ENCODE measurements at regions not wholly inside any gene's neighbourhood (a gene's known extent, or its start where the extent isn't known, plus 50 kb on each side); places are given as distances from the start of the nearest gene placed in this dataset.

GRCh38 chr14:38786921-38787320, 316.1 kb downstream of the SEC23A start:
- no peak for TF ChIP-seq CTCF (IDR thresholded peaks at IDR 0.05; ENCODE audit: insufficient read depth, low read length, poor library complexity, severe bottlenecking)
- H3K4me3 ChIP-seq (replicated peaks; ENCODE audit: low read depth, low read length), result no peak overlapping the region
- no peak for DNase-seq (ENCODE audit: extremely low read depth, insufficient read length)

GRCh38 chr14:38777401-38777800, 325.6 kb downstream of the SEC23A start:
- no peak for DNase-seq (ENCODE audit: extremely low read depth, insufficient read length)
- no peaks in the 10 kb centered on the region for H3K36me3 ChIP-seq (ENCODE audit: control insufficient read depth, insufficient read depth, low read length)
- no peak overlapping the region for H3K4me3 ChIP-seq (replicated peaks; ENCODE audit: low read depth, low read length)
- H3K27me3 ChIP-seq (replicated peaks; ENCODE audit: control insufficient read depth, insufficient read depth, low read length), result no peaks in the 10 kb centered on the region
- no peak for TF ChIP-seq CTCF (IDR thresholded peaks at IDR 0.05; ENCODE audit: insufficient read depth, low read length, poor library complexity, severe bottlenecking)

More at GRCh38 chr14:38786921-38787320, 316.1 kb downstream of the SEC23A start:
- Histone ChIP-seq H3K36me3 (ENCODE audit: control insufficient read depth, insufficient read depth, low read length) (no peaks in the 10 kb centered on the region), H3K27me3 (replicated peaks; ENCODE audit: control insufficient read depth, insufficient read depth, low read length) (no peaks in the 10 kb centered on the region)

GRCh38 chr14:38775986-38776385, 327.0 kb downstream of the SEC23A start:
- no peak for TF ChIP-seq CTCF (IDR thresholded peaks at IDR 0.05; ENCODE audit: insufficient read depth, low read length, poor library complexity, severe bottlenecking)
- Histone ChIP-seq H3K4me3 (replicated peaks; ENCODE audit: low read depth, low read length) (no peak overlapping the region), H3K27me3 (replicated peaks; ENCODE audit: control insufficient read depth, insufficient read depth, low read length) (no peaks in the 10 kb centered on the region), H3K36me3 (ENCODE audit: control insufficient read depth, insufficient read depth, low read length) (no peaks in the 10 kb centered on the region)
- DNase-seq (ENCODE audit: extremely low read depth, insufficient read length), result no peak

- DNase-seq (ENCODE audit: extremely low read depth, insufficient read length), result no peak
- Histone ChIP-seq H3K36me3 (ENCODE audit: control insufficient read depth, insufficient read depth, low read length) (no peaks in the 10 kb centered on the region), H3K27me3 (replicated peaks; ENCODE audit: control insufficient read depth, insufficient read depth, low read length) (no peaks in the 10 kb centered on the region), H3K4me3 (replicated peaks; ENCODE audit: low read depth, low read length) (no peak overlapping the region)
- TF ChIP-seq CTCF (IDR thresholded peaks at IDR 0.05; ENCODE audit: insufficient read depth, low read length, poor library complexity, severe bottlenecking), result no peak
Measured at GRCh38 chr14:38774162-38774561, 328.9 kb downstream of the SEC23A start.

GRCh38 chr14:38770251-38770650, 332.8 kb downstream of the SEC23A start:
- no peak overlapping the region for H3K4me3 ChIP-seq (replicated peaks; ENCODE audit: low read depth, low read length)
- no peak for TF ChIP-seq CTCF (IDR thresholded peaks at IDR 0.05; ENCODE audit: insufficient read depth, low read length, poor library complexity, severe bottlenecking)
- no peaks in the 10 kb centered on the region for H3K27me3 ChIP-seq (replicated peaks; ENCODE audit: control insufficient read depth, insufficient read depth, low read length)
- no peak for DNase-seq (ENCODE audit: extremely low read depth, insufficient read length)
- no peaks in the 10 kb centered on the region for H3K36me3 ChIP-seq (ENCODE audit: control insufficient read depth, insufficient read depth, low read length)

- H3K27me3 ChIP-seq (replicated peaks; ENCODE audit: control insufficient read depth, insufficient read depth, low read length), result no peaks in the 10 kb centered on the region
- no peak for TF ChIP-seq CTCF (IDR thresholded peaks at IDR 0.05; ENCODE audit: insufficient read depth, low read length, poor library complexity, severe bottlenecking)
- no peaks in the 10 kb centered on the region for H3K36me3 ChIP-seq (ENCODE audit: control insufficient read depth, insufficient read depth, low read length)
- no peak for DNase-seq (ENCODE audit: extremely low read depth, insufficient read length)
- H3K4me3 ChIP-seq (replicated peaks; ENCODE audit: low read depth, low read length), result no peak overlapping the region
Measured at GRCh38 chr14:38762845-38763244, 340.2 kb downstream of the SEC23A start.

All from GM06990 (cell line).